Mesenchymal stem cell (in vitro differentiated cells and primary cell): ENCODE measurements at regions not wholly inside any gene's neighbourhood (a gene's known extent, or its start where the extent isn't known, plus 50 kb on each side); places are given as distances from the start of the nearest gene placed in this dataset.
A peak's percentile ranks its signal among the peaks of the same experiment; 100 is the strongest.

Experiments
- DNase-seq: peaks from one replicate; pipeline ENCODE4 v3.0.0-alpha.2; 2013
- H2AFZ ChIP-seq: one replicate; pipeline ENCODE4 v1.6.1; 2013; ENCODE audit warnings: low read depth, mild to moderate bottlenecking, control low read depth, inconsistent platforms, low read length, moderate library complexity
- H2AK5ac ChIP-seq: 2 replicates; pipeline ENCODE4 v1.6.1; 2013; ENCODE audit warnings: low read length, moderate library complexity, mild to moderate bottlenecking, inconsistent platforms; ENCODE audit not compliant: severe bottlenecking
- H2BK120ac ChIP-seq: one replicate; pipeline ENCODE4 v1.6.1; 2013; ENCODE audit warnings: low read depth, mild to moderate bottlenecking, inconsistent platforms, low read length, moderate library complexity
- H2BK12ac ChIP-seq, 2 experiments: one replicate each; pipeline ENCODE4 v1.6.1; 2013; ENCODE audit warnings: inconsistent platforms in 2 of 2, low read length in 2 of 2, mild to moderate bottlenecking in 2 of 2, moderate library complexity in 2 of 2, control low read depth in 1 of 2
- H2BK15ac ChIP-seq: one replicate; pipeline ENCODE4 v1.6.1; 2013; ENCODE audit warnings: mild to moderate bottlenecking, low read depth, inconsistent platforms; ENCODE audit not compliant: poor library complexity, severe bottlenecking
- H2BK5ac ChIP-seq: 2 replicates; pipeline ENCODE4 v1.6.1; 2013; ENCODE audit warnings: low read depth, mild to moderate bottlenecking, low read length, control low read depth, inconsistent platforms; ENCODE audit not compliant: poor library complexity, severe bottlenecking
- H3K14ac ChIP-seq, 2 experiments: one replicate each; pipeline ENCODE4 v1.6.1; 2013; ENCODE audit warnings: inconsistent platforms in 2 of 2, low read length in 2 of 2, control low read depth in 1 of 2, mild to moderate bottlenecking in 1 of 2, moderate library complexity in 1 of 2
- H3K18ac ChIP-seq, 2 experiments: one replicate each; pipeline ENCODE4 v1.6.1; 2013; ENCODE audit warnings: inconsistent platforms in 2 of 2, low read length in 2 of 2, control low read depth in 1 of 2, low read depth in 1 of 2, mild to moderate bottlenecking in 1 of 2
- H3K23ac ChIP-seq, 2 experiments: one replicate each; pipeline ENCODE4 v1.6.1; 2013; ENCODE audit warnings: inconsistent platforms in 2 of 2, low read length in 2 of 2, mild to moderate bottlenecking in 2 of 2, moderate library complexity in 2 of 2, control low read depth in 1 of 2
- H3K27ac ChIP-seq: 2 replicates; pipeline ENCODE4 v1.5.1; 2013; ENCODE audit warnings: mild to moderate bottlenecking, moderate library complexity, low read length, control low read depth, inconsistent platforms; ENCODE audit not compliant: poor library complexity, severe bottlenecking
- H3K27me3 ChIP-seq, 2 experiments: 2 replicates each; pipeline versions ENCODE4 v1.6.1 to v1.7.0; 2013; ENCODE audit warnings: low read length in 2 of 2, mild to moderate bottlenecking in 2 of 2, moderate library complexity in 2 of 2, control low read depth in 1 of 2, inconsistent platforms in 1 of 2; ENCODE audit not compliant: control insufficient read depth in 1 of 2, insufficient read depth in 1 of 2
- H3K36me3 ChIP-seq, 2 experiments: 2 replicates each; pipeline versions ENCODE4 v1.6.1 to v1.7.0; 2013; ENCODE audit warnings: low read length in 2 of 2, control low read depth in 1 of 2, inconsistent platforms in 1 of 2, low read depth in 1 of 2, mild to moderate bottlenecking in 1 of 2; ENCODE audit not compliant: insufficient read depth in 2 of 2, control insufficient read depth in 1 of 2
- H3K4ac ChIP-seq, 2 experiments: one replicate each; pipeline ENCODE4 v1.6.1; 2013; ENCODE audit warnings: inconsistent platforms in 2 of 2, low read length in 2 of 2, mild to moderate bottlenecking in 2 of 2, moderate library complexity in 2 of 2, control low read depth in 1 of 2, low read depth in 1 of 2
- H3K4me1 ChIP-seq: 2 replicates; pipeline ENCODE4 v1.6.1; 2013; ENCODE audit warnings: low read depth, low read length, control low read depth; ENCODE audit not compliant: control insufficient read depth, insufficient read depth
- H3K4me2 ChIP-seq: 2 replicates; pipeline ENCODE4 v1.6.1; 2013; ENCODE audit warnings: low read length, mild to moderate bottlenecking, inconsistent platforms; ENCODE audit not compliant: poor library complexity, severe bottlenecking
- H3K4me3 ChIP-seq, 2 experiments: 2 replicates each; pipeline versions ENCODE4 v1.5.1 to v1.7.0; 2013; ENCODE audit warnings: low read length in 2 of 2, mild to moderate bottlenecking in 2 of 2, control low read depth in 1 of 2, low read depth in 1 of 2; ENCODE audit not compliant: insufficient read depth in 1 of 2
- H3K79me1 ChIP-seq: replicated peaks from 2 replicates; pipeline ENCODE4 v1.6.1; 2013; ENCODE audit warnings: mild to moderate bottlenecking, control low read depth, low read length, inconsistent platforms; ENCODE audit not compliant: poor library complexity, severe bottlenecking
- H3K9ac ChIP-seq: 2 replicates; pipeline ENCODE4 v1.7.0; 2013; ENCODE audit warnings: mild to moderate bottlenecking, low read length, moderate library complexity
- H3K9me3 ChIP-seq: 2 replicates; pipeline ENCODE4 v1.7.0; 2013; ENCODE audit warnings: mild to moderate bottlenecking, low read length; ENCODE audit not compliant: control insufficient read depth
- H4K8ac ChIP-seq: one replicate; pipeline ENCODE4 v1.6.1; 2013; ENCODE audit warnings: inconsistent platforms, mild to moderate bottlenecking, low read length, moderate library complexity
- H4K91ac ChIP-seq: one replicate; pipeline ENCODE4 v1.6.1; 2013; ENCODE audit warnings: mild to moderate bottlenecking, low read length, inconsistent platforms
- whole genome bisulfite sequencing: methylation state at CpG from one replicate; pipeline ENCODE4 v1.1.7; 2013; ENCODE audit warnings: mixed read lengths; 5-methylcytosine and 5-hydroxymethylcytosine counted together

DNA sequence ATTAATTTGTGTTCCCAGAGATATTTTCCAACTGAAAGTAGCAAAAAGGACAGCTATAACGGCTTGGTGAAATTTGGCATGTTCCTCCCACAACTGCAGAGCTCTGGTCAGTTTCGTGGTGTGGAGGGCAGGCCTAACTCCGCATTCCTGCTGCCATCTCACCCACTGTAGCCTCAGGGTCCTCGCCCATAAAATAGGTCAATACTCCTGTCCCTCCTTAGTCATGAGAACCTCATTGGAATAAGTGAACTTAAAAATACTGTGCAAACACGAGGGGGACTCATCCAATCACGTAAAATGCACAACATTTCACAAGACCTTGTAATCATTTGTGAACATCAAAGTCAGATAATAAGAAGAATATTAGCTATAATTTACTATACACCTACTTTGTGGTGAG is 143.5 kb upstream of the NCKAP5 start:
- Histone ChIP-seq H3K9me3 (peaks cover 22% of the 10 kb centered on the region), H3K14ac (no peak overlapping the region), H3K18ac (no peak overlapping the region), H3K4ac (no peak overlapping the region), H3K4me3 (no peak overlapping the region), H3K79me1 (no peaks in the 10 kb centered on the region), H2BK15ac (no peak overlapping the region), H2BK12ac (no peak overlapping the region), H2AFZ (no peak overlapping the region), H2AK5ac (no peak overlapping the region), H3K23ac (no peak overlapping the region), H2BK5ac (no peak overlapping the region), H3K36me3 (no peaks in the 10 kb centered on the region), H3K27me3 (no peaks in the 10 kb centered on the region), H4K8ac (no peak overlapping the region), H3K4me1 (peaks cover 2% of the 10 kb centered on the region), H3K9ac (no peak overlapping the region), H4K91ac (no peak overlapping the region), H3K27ac (no peak overlapping the region), H3K4me2 (no peak overlapping the region), H2BK120ac (no peak overlapping the region)
- no peak for DNase-seq
- 91% methylated on average over 4 of the region's 6 CpGs for WGBS

DNA sequence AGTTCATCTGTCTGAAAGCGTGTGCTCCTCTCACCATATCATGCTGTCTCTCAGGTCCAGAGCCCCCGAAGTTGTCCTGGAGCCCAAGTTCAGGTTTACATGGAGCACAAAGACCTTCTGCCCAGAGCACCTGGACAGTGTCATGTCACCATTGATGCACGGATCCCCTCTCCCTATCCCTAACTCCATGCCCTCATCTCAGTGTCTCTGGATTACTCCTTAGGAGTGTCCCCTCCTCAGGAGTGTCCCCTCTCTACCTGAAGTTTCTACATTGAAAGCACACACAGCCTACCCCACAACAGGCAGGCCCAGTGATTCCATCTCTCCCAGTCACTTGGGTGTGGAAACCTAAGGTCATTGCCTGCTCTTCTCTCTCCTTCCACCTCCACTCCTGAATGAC is 144.1 kb upstream of the NCKAP5 start:
- no peak overlapping the region for H3K27ac ChIP-seq
- DNase-seq, result no peak
- no peaks in the 10 kb centered on the region for H3K27me3 ChIP-seq
- H3K4me3 ChIP-seq, result no peak overlapping the region
- no peak overlapping the region for H2AK5ac ChIP-seq
- peaks cover 22% of the 10 kb centered on the region for H3K9me3 ChIP-seq
- H3K4ac ChIP-seq, result no peak overlapping the region
- H3K14ac ChIP-seq, result no peak overlapping the region
- H2BK15ac ChIP-seq, result no peak overlapping the region
- no peak overlapping the region for H2BK12ac ChIP-seq
- H2AFZ ChIP-seq, result no peak overlapping the region
- 91% methylated on average over 3 of the region's 3 CpGs for WGBS
- no peaks in the 10 kb centered on the region for H3K36me3 ChIP-seq
- H3K4me1 ChIP-seq, result peaks cover 2% of the 10 kb centered on the region
- no peak overlapping the region for H3K23ac ChIP-seq
- no peak overlapping the region for H2BK120ac ChIP-seq
- no peak overlapping the region for H4K91ac ChIP-seq
- no peak overlapping the region for H3K18ac ChIP-seq
- H3K79me1 ChIP-seq, result no peaks in the 10 kb centered on the region
- H3K9ac ChIP-seq, result no peak overlapping the region
- H4K8ac ChIP-seq, result no peak overlapping the region
- no peak overlapping the region for H2BK5ac ChIP-seq
- no peak overlapping the region for H3K4me2 ChIP-seq

DNA sequence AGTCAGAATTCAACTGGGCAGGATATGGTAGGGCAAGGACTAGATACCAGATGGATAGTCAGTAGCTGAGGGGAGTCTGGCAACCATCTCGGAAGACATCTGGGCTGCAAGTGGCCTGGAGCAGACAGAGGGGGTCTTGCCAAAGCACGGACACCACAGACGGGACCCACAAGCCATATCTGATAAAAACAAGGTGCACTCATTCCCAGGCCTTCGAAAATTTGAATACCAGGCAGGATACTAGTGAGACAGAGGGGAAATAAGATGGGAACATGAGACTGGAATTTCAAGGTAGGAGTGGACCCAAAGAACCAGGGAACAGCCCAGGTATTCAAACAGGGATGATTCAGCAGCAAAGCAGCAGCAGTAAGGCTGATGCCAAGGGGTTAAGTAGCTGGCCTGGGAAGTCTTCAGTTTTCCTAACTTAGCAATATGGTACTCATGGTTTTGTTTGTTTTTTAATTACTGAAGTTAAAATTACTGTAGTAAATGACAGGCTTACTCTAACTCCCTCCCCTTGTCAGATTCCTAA is 144.9 kb upstream of the NCKAP5 start:
- Histone ChIP-seq H4K91ac (no peak overlapping the region), H3K18ac (no peak overlapping the region), H3K4me2 (no peak overlapping the region), H3K27ac (no peak overlapping the region), H2BK15ac (no peak overlapping the region), H2AK5ac (no peak overlapping the region), H2BK12ac (no peak overlapping the region), H3K23ac (no peak overlapping the region), H3K27me3 (no peaks in the 10 kb centered on the region), H3K4me1 (peaks cover 2% of the 10 kb centered on the region), H3K14ac (no peak overlapping the region), H3K4ac (no peak overlapping the region), H3K79me1 (no peaks in the 10 kb centered on the region), H3K9me3 (peaks cover 17% of the 10 kb centered on the region), H4K8ac (no peak overlapping the region), H2BK120ac (no peak overlapping the region), H2AFZ (no peak overlapping the region), H2BK5ac (no peak overlapping the region), H3K36me3 (no peaks in the 10 kb centered on the region), H3K9ac (no peak overlapping the region), H3K4me3 (no peak overlapping the region)
- 98% methylated on average over 4 of the region's 4 CpGs for WGBS
- no peak for DNase-seq

GRCh38 chr2:133716166-133716565 is 147.9 kb upstream of the NCKAP5 start:
- no peak for DNase-seq
- H3K4me2 ChIP-seq, result no peak overlapping the region
- no peak overlapping the region for H3K18ac ChIP-seq
- H3K9ac ChIP-seq, result no peak overlapping the region
- WGBS, result 88% methylated on average over 3 of the region's 3 CpGs
- H3K23ac ChIP-seq, result no peak overlapping the region
- H2BK5ac ChIP-seq, result no peak overlapping the region
- no peak overlapping the region for H2BK120ac ChIP-seq
- no peak overlapping the region for H3K14ac ChIP-seq
- H3K27ac ChIP-seq, result no peak overlapping the region
- H3K9me3 ChIP-seq, result no peaks in the 10 kb centered on the region
- no peak overlapping the region for H4K8ac ChIP-seq
- H3K4me1 ChIP-seq, result peaks cover 6% of the 10 kb centered on the region
- peak overlapping the region in 1 of 2 experiments; percentile 11 for H2BK12ac ChIP-seq
- no peaks in the 10 kb centered on the region for H3K27me3 ChIP-seq
- H2BK15ac ChIP-seq, result no peak overlapping the region
- H2AK5ac ChIP-seq, result no peak overlapping the region
- no peaks in the 10 kb centered on the region for H3K79me1 ChIP-seq
- H3K4me3 ChIP-seq, result no peak overlapping the region
- H2AFZ ChIP-seq, result no peak overlapping the region
- no peak overlapping the region for H4K91ac ChIP-seq
- no peaks in the 10 kb centered on the region for H3K36me3 ChIP-seq
- no peak overlapping the region for H3K4ac ChIP-seq
